ELR (cell line): ENCODE measurements at regions not wholly inside any gene's neighbourhood (a gene's known extent, or its start where the extent isn't known, plus 50 kb on each side); places are given as distances from the start of the nearest gene placed in this dataset.

ENCODE experiments used
- DNase-seq: peaks from one replicate; pipeline ENCODE4 v3.0.0-alpha.2; 2015; ENCODE audit warnings: low read depth

DNA sequence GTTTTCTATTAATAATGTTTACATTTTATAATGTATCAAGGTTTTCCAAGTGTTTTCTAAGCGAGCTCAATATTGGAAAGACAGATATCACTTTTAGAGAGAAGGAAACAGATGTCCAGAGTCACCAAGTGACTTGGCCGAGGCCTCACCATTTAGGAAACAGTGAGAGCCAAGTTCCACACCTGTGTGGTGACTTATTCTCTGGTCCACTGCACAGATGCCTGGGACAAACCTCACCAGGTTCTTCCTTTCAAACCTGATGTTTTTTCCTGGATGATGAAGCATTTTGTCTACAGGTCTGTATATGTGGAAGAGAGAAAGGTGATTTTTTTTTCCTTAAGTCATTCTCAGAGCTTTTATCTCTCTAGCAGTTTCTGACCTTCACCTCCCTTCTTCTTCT, 280.7 kb downstream of the LPIN1 start:
- DNase-seq, result no peak

DNA sequence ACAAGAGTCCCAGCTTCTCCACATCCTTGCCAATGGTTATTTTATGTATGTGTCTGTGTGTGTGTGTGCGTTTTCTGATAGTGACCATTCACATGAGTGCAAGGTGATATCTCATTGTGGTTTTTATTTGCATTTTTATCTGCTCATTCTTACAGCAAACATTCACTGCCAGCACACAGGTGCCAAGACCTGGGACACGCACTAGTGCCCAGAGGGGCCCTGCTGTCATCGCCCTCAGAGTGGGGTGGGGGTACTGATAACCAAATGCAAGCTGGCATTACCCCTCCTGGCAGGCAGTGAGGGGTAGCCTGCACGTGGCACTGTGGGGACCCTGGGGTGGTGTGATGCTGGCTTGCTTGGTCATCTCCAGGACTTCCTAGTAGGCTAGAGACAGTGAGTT, 285.4 kb downstream of the LPIN1 start:
- DNase-seq, result no peak

DNA sequence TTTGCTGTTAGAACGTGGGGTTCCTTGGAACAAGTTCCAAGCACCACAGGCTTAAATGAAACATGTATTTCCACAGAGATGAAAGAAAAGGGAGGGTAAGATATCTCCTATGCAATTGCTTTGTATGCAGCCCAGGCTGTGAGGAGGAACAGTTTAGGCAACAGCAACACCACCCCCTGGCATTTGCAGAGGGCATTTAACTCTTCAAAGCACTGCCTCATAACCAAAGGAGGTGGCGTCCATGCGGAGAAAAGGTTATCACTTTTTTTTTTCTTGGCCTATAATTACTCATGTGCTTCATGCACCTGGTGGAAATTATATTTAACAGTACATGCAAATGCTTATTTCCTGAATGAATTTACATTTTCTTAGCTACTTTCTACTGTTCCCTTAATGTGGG, 286.0 kb downstream of the LPIN1 start:
- no peak for DNase-seq

DNA sequence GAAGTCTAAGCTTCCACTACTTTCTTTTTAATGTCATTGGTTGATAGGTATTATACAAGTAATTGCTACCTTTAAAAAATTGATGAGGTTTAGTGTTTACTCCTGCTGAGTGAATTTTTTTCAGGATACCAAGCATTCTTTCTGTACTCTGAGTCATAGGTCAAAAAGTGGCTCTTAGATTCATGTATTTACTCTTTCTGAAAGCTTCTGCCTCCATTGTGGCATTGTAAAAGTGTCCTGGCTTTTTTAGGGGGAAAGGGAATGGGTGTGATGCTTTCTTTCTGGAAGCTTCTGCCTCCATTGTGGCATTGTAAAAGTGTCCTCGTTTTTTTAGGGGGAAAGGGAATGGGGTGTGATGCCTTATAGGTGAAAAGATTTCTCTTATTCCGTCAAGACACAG, 286.5 kb downstream of the LPIN1 start:
- DNase-seq, result peak; percentile 56

DNA sequence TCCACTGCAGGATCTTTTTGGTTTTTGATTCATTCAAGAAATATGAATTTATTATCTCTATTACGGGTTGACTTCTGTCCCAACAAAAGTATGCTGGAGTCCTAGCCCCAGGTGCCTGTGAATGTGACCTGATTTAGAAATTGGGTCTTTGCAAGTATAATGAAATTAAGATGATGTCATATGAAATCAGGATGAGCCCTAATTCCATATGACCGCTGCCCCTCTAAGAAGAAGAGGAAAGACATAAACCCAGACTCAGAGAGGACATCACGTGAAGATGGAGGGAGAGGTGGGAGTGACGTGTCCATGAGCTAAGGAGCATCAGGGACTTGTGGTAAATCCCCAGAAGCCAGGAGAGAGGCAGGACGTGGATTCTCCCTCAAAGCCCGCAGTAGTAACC, 287.1 kb downstream of the LPIN1 start:
- DNase-seq, result no peak

DNA sequence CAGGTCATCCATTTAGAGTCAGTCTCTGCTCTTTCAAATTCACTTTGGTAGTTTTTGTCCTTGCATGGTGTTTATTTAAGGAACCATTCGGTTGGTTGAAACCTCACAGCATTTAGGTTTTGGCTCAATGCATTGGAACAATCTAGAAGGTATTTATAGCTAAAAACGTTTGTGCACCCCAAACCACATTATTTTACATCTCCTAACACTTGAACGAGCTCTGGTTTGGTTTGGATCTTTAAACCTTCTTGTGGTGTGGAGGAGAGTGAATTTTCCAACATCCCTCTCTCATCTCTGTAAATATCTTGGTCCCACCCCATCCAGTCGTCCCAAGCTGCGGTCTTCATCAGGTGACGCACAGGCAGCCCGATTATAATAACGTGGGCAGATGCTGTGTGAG, 287.9 kb downstream of the LPIN1 start:
- DNase-seq, result no peak

DNA sequence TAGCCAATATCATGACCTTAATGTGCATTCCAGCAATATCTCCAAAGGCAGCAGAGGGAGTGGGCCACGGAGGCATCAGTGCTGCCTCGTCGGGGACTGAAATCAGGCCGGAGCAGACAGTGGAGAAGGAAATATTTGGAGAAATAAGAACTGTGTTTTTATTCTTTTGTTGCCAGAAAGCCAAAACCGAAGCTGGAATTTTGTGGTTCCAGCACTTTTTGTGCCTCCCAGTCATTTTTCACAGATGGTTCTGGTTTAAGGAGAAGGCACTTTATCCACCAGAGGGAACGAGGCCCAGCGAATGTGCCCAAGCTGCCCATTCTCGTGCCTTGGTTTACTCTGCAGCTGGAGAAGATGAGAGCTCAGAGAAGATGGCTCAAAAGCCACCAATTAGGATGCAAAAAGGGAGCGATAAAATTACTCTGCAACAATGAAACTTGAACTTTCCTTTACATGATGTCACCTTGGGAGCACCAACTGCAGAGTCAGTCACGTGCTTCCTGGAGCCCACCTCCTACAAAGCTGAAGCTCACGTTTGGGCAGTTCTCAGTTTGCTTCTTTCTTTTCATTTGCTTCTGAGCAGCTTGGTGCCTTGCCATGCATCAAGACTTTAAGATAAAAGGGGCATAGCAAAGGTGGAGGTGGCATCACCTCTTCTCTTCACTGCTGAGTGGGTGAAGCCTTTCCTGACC, 288.7 kb downstream of the LPIN1 start:
- no peak for DNase-seq

DNA sequence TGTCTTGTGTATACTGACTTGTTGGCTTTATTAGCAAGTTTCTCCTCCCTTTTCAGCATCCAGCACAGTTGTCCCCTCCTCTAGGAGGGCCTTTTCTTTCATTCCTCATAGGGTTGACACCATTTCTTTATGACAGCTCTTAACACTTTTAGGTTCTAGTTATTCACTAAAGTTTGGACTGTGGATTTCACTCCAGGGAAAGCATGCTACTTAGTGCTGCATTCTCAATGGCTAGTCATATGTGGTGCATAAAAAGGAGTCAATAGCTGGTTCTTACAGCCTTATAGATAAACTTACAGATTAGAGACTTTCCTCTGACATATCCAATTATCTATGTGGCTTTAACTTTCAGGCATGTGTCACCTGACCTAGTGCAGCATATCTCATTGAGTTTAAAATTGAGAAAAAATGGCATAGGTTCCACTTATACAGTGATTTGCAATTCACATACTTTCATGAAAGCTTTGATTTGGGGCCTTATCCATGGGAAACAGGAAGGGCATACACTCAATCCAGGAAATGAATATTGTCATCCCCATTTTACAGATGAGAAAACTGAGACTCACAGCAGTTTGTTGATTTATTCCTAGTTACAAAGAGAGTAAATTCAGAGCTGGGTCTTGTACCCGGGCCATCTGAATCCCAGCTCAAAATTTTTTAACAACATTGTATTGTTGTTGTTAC, 289.7 kb downstream of the LPIN1 start:
- DNase-seq, result no peak

DNA sequence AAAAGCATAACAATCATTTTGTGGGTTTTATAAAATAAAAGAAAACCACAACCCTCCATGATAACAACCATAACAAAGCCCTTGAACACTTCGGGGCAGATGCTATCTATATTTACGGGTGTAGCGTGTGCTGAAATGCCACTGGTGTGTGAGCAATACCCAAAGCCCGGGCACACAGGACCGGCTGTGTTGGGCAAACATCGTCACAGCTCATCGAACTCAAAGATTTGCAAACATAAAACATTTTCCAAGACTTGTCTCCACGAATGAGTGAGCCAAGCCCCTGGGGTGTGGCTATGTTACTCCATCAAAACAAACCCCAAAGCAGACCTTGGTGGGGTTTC, 290.2 kb downstream of the LPIN1 start:
- no peak for DNase-seq

DNA sequence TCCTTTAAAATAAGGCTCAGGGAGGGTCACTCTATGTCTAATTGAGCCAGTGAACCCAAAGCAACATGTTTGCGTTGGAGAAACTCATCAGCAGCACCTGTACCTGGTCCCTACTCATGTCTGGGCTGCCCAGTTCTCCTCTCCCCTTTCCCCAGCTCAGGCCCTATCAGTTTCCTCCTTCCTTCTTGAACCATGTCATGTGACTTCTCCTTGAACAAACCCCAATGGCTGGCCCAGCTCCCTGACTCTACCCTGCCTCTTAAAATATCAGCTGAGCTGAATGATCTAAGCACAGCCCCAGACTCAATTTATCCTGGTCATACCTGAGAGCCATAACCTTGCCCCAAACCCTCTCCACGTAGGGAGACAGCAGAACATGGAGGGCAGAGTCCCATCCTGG, 290.9 kb downstream of the LPIN1 start:
- DNase-seq, result no peak

DNA sequence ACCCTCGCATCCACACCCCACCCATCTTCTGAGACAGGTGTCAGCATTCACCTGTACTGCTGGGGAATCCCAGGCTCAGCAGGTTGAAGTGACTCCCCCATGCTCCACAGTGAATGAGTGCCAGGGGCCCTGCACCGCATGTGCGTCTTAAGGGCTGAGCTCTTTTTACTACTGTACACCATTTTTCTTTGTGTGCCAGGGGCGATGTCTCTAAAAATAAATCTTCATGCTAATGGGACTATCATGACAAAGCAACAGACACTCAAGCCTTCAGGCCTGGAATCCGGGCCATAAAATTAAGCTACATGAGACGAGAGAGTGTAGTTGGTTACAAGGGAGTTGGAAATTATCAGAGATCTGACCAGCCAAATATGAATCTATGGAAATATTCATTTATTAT, 294.8 kb downstream of the LPIN1 start:
- no peak for DNase-seq

DNA sequence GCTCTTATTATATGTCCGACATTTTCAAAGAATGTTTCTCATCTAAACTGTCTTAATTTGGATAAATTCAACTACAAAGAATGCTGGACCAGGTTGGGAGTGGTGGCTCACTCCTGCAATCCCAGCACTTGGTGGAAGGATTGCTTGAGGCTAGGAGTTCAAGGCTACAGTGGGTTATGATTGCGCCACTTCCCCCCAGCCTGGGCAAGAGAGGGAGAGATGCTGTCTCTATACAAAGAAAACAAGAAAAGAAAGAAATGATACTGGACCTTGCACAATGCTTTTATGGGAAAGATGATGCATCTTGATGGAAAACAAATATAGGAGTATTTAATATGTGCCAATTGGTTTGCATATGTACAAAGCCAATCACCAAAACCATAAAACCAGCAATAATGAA, 296.7 kb downstream of the LPIN1 start:
- DNase-seq, result no peak

DNA sequence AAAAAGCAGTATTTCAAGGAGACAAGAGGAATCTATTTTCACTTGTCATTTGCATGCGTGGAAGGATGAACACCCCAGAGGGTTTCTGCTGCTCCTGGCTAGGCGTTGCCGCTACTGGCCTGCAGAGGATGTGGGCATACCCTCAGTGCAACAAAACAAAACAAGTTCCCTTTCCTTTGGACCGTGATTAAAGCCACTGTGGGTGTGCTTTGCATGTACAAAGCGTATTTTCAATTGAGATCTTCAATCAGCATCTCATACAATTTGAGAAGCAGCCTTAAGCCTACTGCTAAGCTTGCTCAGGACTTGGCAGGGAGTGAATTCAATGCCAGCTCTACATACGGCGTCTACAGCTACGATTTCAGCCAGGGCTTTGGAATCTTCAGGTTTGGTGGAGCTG, 298.4 kb downstream of the LPIN1 start:
- DNase-seq, result no peak

DNA sequence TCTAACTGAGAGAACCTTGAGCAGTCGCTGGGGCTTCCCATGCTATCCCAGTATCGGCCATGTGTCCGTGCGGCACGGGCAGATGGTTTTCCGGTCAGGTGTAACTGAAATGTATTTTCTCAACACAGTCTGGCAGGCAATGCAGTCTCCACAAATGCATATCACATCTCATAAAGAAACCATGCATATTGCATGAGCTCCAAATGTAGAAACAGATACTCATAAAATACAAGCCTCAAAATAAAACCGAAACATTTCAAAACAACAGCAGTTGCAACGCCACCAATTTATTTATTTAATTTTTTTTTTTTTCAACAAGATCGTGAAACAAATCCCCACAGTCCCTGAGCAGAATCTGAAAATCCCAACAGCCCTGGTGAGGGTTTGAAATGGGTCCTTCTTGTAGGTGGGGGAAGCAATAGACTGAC, 299.4 kb downstream of the LPIN1 start:
- DNase-seq, result no peak

DNA sequence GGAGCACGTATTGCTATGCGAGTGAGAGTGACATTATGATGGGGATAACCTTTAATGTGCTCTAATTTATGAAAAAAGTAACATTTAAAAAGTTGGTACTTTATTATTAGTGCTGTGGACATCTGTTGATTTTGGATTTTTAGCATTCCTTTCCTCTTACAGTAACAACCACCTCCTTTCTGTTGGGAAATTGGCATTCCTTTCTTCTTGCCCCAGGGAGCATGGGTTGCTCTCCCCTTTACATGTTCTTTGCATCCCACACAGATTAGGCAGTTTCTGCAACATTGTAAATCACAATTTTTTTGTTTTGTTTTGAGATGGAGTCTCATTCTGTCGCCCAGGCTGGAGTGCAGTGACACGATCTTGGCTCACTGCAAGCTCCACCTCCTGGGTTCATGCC, 300.2 kb downstream of the LPIN1 start:
- DNase-seq, result peak; percentile 75

DNA sequence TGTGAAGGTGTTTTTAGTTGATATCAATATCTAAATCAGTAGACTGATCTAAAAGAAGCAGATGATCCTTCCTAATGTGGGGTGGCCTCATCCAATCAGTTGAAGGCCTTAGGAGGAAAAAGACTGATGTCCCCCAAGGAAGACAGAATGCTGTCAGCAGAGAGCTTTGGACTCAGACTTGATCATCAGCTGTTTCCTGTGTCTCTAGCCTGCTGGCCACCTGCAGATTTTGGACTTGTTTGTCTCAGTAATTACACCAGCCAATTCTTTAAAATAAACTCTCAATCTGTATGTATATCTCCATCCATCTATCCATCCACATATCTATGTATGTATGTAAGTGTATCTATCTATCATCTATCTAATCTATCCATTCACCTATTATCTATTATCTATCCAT, 301.3 kb downstream of the LPIN1 start:
- DNase-seq, result no peak

DNA sequence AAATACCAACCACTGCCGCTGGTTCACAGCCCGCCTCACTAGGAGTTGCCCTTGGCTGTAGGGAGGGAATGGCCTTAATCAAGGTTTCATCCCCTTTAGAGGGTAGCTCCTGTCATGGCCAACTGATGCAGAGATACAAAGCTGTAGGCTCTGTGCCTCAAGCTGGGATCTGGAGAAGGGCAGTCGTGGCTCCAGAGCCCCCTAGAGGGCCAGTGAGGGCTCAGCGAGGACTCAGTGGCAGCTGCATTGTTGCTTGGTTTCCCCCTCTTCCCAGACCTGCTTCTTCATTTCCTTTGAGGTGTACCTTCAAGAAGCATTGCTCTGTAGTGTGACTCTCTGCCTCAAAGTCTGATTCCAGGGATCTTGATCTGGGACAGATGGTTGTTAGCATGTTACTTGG, 302.1 kb downstream of the LPIN1 start:
- DNase-seq, result peak; percentile 15

DNA sequence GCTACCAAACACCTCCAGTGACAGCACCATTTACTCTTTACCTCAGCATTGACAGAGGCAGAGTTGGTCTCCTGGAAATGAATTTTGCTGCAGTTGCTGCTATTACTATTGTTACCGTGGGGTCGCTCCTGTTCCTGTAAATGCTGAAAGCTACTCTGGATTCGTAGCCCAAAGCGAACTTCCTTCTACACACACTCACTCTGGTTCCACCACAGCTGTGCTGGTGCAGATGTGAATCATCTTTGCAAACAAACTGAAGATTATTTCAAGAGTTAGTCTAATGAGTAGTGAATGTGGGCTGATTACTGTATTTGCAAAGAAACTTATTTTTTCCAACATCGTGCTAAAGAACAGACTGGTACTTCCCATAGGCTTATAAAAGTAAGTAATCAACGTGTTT, 304.0 kb downstream of the LPIN1 start:
- peak; percentile 90 for DNase-seq

DNA sequence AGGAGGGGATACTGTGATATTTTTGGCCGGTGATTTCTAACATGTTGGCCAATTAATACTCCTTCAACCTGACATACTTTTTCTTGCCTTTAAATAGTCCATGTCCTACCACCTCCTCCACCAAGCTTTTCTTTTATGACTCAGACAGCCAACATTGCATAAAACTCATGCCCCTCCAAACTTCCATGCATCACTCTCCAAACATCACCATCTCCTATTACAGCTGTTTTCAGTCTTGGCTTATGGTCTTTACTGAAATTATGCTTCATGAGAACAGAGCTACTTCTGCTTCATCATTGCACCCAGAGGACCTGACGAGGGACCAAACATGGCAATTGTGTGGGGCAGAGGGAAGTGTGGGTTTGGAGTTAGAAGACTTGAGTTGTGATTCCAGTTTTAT, 305.4 kb downstream of the LPIN1 start:
- peak; percentile 55 for DNase-seq

DNA sequence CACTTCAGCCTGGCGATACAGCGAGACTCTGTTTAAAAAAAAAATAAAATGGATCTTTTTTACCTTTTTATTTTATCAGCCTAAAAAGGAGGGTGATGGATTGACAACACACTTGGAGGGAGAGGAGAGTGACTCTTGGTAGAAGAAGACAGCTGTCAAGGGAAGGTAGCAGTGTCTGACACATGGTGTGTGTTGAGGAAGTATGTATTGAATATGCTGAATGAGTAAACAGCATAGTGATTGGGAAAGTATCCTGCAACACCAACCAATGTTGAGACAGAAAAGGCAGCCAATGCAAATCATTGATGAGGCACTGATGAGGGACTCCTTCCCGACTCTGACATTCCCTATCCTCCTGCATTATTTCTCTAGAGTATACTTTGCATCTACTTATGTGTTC, 306.4 kb downstream of the LPIN1 start:
- DNase-seq, result no peak

DNA sequence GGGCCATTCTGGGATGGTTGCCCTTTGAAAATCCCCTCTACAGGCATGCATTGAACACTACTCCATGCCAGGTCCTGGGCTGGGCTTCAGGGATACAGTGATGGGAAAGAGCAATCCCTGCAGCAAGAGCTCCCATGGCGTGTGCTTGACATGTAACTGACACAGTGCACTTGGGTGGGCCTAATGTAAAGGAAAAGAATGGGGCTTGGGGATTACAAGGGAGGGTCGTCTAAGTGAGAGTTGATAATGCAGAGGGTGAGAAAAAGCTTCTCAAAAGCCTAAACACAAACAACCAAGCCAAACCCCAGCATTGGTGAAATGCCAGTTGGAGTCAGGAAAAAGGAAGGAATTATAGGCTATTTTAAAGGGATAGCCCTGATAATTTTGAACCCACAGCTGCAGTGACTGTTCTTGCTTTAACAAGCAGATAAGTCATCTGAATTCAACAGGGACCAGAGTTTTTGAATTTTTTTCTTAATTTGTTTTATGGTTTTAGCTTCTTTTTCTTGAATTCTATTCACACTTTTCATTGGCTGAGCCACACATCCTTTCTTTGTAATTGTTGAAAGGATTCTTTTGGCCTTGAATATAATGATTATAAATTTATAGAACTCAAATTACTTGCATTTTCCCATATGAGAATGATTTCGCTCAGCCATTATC, 308.7 kb downstream of the LPIN1 start:
- no peak for DNase-seq

DNA sequence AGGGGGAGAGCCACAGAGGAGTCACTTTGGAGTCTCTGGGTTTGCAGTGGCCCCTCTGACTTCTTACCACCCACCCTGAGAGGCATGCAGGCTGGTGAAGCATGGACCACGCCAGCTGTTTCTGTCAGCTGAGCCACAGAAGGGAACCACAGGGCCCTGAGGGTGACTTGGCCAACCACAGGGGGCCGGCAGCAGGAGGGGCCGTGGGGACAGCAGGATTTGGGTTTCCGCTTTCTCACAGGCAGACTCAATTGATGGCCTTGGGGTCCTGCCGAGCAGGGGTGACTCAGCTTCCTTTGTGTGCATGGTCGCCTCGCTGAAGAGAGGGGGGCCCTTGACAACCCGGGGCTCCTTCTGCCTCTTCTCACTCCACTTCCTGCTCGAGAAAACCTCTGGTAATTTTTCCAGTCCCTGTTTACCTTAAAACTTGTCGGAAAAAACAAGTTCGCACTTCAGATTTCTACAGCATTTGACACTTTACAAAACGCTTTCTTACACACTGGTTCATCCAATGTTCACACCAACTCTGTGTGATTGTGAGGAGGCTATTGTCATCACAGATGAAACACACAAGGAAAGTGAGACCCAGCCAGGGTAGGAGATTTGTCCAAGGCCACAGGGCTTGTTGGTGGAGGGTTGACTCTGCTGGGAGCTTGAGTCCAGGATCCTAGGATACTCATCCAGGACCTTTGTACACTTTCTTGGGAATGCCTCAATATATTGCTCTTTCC, 311.2 kb downstream of the LPIN1 start:
- DNase-seq, result peak; percentile 83
